ENCODE measurements at regions not wholly inside any gene's neighbourhood (a gene's known extent, or its start where the extent isn't known, plus 50 kb on each side); places are given as distances from the start of the nearest gene placed in this dataset.

- no peak for DNase-seq
Measured at GRCh38 chr10:101299211-101299610, 54.8 kb upstream of the BTRC start.

- DNase-seq, result peak; percentile 14
Measured at GRCh38 chr10:101301111-101301731, 52.7 kb upstream of the BTRC start.

- DNase-seq, result peak; percentile 14
Measured at GRCh38 chr10:101303087-101303703, 50.8 kb upstream of the BTRC start.
